Thoracic aorta (tissue), 2 donors: ENCODE measurements at regions not wholly inside any gene's neighbourhood (a gene's known extent, or its start where the extent isn't known, plus 50 kb on each side); places are given as distances from the start of the nearest gene placed in this dataset.

Source experiments
- ATAC-seq: fragments of 150-250 bp; one replicate; pipeline ENCODE4 v1.8.0; 2017; ENCODE audit warnings: low read depth; ENCODE audit not compliant: insufficient number of reproducible peaks, low FRiP score
- DNase-seq: peaks from one replicate; pipeline ENCODE4 v3.0.0-alpha.2; 2020; ENCODE audit warnings: low spot score
- H3K27ac ChIP-seq, 2 donors: fragments of 200-600 bp; sonication (generic); 1 replicate in 1 of 2; 2 replicates in 1 of 2; pipeline ENCODE4 v1.5.1; 2016; ENCODE audit warnings: mild to moderate bottlenecking in 2 of 2, moderate library complexity in 2 of 2
- H3K27me3 ChIP-seq: fragments of 200-600 bp; sonication (generic); replicated peaks from 2 replicates; pipeline ENCODE4 v1.6.0; 2016; ENCODE audit warnings: mild to moderate bottlenecking; ENCODE audit not compliant: insufficient read depth
- H3K36me3 ChIP-seq: fragments of 200-600 bp; sonication (generic); one replicate; pipeline ENCODE4 v1.5.1; 2016
- H3K4me1 ChIP-seq, 2 donors: fragments of 200-600 bp; sonication (generic); 1 replicate in 1 of 2; 2 replicates in 1 of 2; pipeline versions ENCODE4 v1.5.1 to v1.6.0; 2016; ENCODE audit warnings: low read depth in 2 of 2, mild to moderate bottlenecking in 1 of 2; ENCODE audit not compliant: control insufficient read depth in 1 of 2
- H3K4me3 ChIP-seq: fragments of 200-600 bp; sonication (generic); 2 replicates; pipeline ENCODE4 v1.5.1; 2016; ENCODE audit warnings: mild to moderate bottlenecking
- H3K9me3 ChIP-seq: fragments of 200-600 bp; sonication (generic); 2 replicates; pipeline ENCODE4 v1.5.1; 2016
- CTCF ChIP-seq: fragments of 200-600 bp; sonication (generic); IDR thresholded peaks from one replicate; pipeline ENCODE4 v1.5.1; 2019; ENCODE audit warnings: antibody characterized with exemption

DNA sequence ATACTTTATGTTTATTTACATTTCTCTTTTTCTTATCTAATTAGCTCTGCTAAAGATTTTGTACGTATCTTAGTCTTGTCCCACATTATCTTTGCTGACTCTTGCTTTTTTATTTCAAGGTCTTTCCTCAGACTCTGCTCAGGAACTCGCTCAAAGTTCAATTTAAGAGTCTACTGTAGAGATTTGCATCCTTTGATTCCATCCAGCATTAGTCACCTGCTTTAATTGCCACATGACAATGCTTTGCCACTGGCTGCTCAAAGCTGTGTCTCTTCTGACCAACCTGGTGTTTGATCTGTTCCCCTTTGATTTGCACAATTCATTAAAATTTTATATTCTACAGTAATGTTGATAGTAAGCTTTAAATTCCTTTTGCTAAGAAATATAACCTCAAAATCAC lies 157.9 kb upstream of the FREM2 start:
- Histone ChIP-seq H3K27me3 (no peaks in the 10 kb centered on the region), H3K9me3 (no peaks in the 10 kb centered on the region), H3K27ac (no peak overlapping the region), H3K36me3 (no peaks in the 10 kb centered on the region), H3K4me1 (no peaks in the 10 kb centered on the region), H3K4me3 (no peak overlapping the region)
- DNase-seq (no peak), ATAC-seq (no peak)
- no peak for TF ChIP-seq CTCF

DNA sequence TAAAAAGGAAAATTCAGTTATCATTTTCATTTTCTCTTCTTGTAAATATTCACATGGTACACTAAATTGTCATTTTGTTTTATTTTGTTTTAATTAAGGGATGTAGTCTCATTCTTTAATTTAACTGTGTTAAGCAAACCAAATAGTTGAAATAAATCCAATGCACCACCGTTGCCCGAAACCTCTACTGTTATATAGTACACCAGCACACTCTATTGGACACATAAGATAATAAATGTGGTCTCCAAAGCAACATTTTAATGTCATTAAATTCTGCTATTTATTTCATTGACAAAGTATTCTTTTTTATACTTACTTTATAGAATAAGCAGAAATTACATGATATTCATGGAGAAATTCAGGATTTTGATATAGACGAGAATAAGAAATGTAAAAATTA lies 156.4 kb upstream of the FREM2 start:
- DNase-seq (no peak), ATAC-seq (no peak)
- H3K4me3 ChIP-seq: no peak overlapping the region
- H3K27ac ChIP-seq: no peak overlapping the region
- no peaks in the 10 kb centered on the region for H3K4me1 ChIP-seq
- no peaks in the 10 kb centered on the region for H3K9me3 ChIP-seq
- no peaks in the 10 kb centered on the region for H3K36me3 ChIP-seq
- no peak for TF ChIP-seq CTCF
- H3K27me3 ChIP-seq: no peaks in the 10 kb centered on the region

- no peak overlapping the region for H3K4me3 ChIP-seq
- H3K9me3 ChIP-seq: no peaks in the 10 kb centered on the region
- no peaks in the 10 kb centered on the region for H3K4me1 ChIP-seq
- TF ChIP-seq CTCF: no peak
- ATAC-seq (no peak), DNase-seq (no peak)
- no peaks in the 10 kb centered on the region for H3K27me3 ChIP-seq
- H3K27ac ChIP-seq: no peak overlapping the region
- H3K36me3 ChIP-seq: no peaks in the 10 kb centered on the region
Observed at GRCh38 chr13:38535261-38535660, 151.6 kb upstream of the FREM2 start.

DNA sequence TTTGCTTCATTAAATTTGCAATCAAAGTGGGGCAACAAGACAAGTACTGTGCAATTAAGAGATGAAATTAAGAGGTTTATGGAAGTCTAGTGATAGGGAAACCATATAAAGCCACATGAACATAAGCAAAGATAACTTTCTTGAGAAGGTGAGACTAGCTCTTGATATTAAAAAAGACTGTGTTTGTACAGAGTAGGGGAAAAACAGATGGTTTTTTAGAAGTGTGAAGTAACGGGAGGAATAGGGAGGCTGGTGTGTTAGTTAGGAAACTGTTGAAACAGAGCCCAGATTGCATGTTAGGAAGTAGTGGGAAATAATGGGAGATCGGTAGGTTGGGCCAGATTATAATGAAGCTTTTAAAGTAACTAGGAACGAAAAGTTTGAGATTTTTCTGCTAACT lies 149.8 kb upstream of the FREM2 start:
- no peak for DNase-seq
- H3K27me3 ChIP-seq: no peaks in the 10 kb centered on the region
- no peak overlapping the region for H3K27ac ChIP-seq
- no peak overlapping the region for H3K4me3 ChIP-seq
- no peak for ATAC-seq
- H3K9me3 ChIP-seq: no peaks in the 10 kb centered on the region
- H3K36me3 ChIP-seq: no peaks in the 10 kb centered on the region
- no peak for TF ChIP-seq CTCF
- H3K4me1 ChIP-seq: no peaks in the 10 kb centered on the region

- no peaks in the 10 kb centered on the region for H3K9me3 ChIP-seq
- no peak for DNase-seq
- no peak overlapping the region for H3K27ac ChIP-seq
- TF ChIP-seq CTCF: no peak
- H3K27me3 ChIP-seq: no peaks in the 10 kb centered on the region
- H3K36me3 ChIP-seq: no peaks in the 10 kb centered on the region
- no peak for ATAC-seq
- H3K4me3 ChIP-seq: no peak overlapping the region
- H3K4me1 ChIP-seq: no peaks in the 10 kb centered on the region
Observed at GRCh38 chr13:38538422-38538821, 148.5 kb upstream of the FREM2 start.
